NCI-H2081 treated with DMSO at 0.1 percent for 48 hours (cell line): ENCODE measurements at regions not wholly inside any gene's neighbourhood (a gene's known extent, or its start where the extent isn't known, plus 50 kb on each side); places are given as distances from the start of the nearest gene placed in this dataset.

Source experiments
- DNase-seq: peaks from one replicate; lab custom pipeline; 2025; lab: John Stamatoyannopoulos, UW

DNA sequence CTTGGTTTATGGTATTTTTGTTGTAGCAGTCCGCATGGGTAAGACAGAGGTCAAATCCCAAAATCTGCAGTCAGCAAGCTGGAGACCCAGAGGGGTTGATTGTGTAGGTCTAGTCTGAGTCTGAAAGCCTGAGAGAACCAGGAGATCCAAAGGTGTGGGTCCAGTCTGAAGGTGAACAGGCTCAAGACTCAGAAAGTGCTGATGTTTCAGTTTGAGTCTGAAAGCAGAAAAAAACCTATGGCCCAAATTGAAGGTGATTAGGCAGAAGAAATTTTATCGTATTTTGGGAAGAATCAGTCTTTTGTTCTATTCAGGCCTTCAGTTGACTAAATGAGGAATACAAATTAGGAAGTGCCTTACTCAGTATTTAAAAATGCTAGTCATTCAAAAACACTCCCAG is 807.8 kb upstream of the FOXG1 start:
- no peak for DNase-seq

DNA sequence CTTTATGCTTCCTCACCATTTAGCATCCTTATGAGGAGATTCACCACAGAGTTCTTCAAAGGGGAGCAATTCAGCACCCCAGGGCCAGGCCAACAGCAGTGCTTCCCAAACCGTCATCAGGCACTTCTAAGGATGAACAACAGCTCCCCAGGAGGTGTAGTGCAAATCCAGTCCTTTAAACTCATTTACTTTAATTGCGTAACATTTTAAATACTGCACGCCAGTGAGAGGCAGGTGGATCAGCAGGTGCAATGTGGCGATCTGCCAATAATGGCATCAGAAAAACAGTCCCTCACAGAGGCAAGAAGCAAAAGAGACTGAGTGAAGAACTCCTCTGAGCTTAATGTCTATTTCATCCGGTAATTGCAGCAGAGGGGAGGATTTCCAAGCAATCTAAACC is 770.9 kb upstream of the FOXG1 start:
- peak; percentile 91 for DNase-seq

DNA sequence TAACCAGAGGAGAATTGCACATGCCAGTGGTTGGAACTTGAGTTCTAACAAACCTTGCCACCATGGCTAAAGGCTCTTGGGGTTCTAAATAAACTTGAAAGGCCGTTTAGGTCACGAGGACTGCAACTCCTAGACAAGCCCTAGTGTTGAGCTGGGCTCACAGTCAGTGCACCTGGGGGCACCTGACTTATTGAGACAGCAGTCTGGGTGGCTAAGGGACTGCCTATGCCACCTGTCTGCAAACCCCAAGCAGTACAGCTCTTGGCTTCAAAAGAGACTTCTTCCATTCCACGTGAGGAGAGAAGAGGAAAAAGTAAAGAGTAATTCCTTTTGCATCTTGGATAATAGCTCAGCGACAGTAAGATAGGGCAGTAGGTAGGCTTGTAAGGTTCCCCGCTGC is 765.6 kb upstream of the FOXG1 start:
- no peak for DNase-seq

DNA sequence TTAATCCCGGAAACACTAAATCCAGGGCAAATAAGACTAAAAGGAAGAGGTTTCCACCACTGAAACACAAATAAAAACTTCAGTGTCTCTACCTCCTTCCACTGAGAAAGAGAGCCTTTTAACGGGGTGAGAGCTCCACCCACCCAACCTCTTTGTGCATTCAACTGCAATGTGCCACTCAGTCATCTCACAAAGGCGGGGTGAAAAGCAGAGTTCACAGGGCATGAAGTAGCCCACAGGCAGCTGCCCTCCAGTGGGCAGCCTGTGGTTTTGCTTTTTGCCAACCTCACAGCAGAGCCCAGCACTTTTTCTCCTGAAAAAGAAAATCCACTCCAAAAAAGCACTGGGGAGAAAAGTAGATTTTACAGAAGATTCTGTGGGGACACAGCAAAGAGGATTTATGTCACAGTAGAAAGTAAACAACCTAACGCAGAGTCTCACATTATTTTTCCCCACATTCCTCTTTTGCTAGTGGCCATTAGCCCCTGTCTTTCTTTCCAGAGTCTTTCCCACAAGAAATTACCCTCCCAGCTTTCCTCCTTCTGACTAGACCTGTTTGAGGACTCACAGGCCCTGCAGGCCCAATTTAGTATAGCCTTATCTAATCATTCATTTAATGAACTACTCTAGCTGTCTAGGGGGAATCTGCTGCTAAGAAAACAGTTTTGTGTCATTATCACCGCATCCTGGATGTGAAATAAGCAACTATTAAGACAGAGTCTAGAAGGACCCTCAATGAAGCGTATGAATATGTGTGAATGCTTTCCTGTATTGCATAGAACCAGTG is 753.8 kb upstream of the FOXG1 start:
- no peak for DNase-seq

DNA sequence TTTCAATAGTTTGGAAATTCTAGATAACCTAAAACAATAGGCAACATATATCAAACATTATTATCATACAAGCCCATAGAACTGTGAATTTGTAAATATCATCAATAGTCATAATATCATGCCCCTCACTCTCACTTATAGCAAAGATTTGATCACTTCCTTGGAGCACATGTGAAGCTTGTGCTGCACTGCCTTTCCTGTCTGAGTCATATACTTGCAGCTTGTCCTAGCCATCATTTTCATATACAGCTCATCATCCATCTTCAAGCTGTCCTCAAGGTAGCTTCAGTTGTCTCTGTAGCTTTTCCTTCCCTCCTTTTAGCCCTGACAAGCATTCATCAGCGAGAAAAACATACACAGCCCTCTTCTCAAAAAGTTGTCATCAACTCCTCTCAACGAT is 746.5 kb upstream of the FOXG1 start:
- DNase-seq = no peak

DNA sequence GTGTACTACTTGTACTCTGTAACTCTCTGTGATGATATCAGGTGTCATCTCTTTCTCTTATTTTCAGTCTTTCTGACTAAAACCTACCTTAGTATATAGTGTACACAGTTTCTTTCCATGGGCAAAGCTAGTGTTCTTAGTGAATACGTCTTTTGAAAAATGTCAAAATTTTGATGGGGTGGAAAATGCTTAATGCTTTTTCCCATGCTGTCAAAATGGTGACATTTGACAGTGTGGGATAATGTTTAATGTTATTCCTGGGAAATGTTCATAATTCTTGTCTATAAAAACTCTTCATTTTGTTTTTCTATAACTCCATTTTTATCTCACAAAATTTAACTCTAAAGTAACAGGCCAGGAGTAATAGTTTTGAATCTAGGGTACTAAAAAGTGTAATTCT is 742.7 kb upstream of the FOXG1 start:
- no peak for DNase-seq

DNA sequence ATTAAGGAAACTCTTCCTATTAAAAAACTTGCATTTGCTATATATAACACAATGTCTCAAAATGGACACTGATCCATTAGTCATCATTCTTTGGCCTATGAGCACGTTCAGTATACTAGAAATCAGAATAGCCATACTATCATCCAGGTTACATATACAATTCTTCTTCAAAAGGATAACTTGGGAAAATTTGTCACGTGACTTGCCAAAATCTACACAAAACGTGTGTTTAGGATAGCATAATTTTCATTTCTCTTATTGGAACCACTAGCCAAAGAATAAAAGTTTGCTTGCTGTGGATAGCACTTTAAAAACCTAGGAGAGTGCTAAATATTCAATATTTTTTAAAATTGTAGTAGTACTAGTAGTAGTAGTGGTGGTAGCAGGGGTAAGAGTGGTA is 714.3 kb upstream of the FOXG1 start:
- no peak for DNase-seq

DNA sequence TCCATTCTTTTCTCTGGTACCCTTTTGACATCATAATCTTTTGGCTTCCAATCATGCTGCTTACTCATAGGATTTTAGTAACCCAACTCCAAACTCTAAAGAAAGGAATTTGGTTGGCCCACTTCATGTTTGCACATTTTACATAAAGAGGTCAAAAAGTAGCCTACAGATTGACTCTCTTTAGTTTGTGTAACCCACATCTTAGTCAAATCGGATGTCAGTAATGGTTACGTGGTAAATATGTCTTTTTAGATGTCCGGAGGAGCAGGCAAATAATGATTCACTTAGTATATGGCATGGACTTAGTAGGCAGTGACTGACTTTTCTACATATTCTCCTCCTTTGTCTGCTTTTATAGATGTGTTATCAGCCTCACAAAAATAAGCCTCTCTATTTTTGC is 711.6 kb upstream of the FOXG1 start:
- no peak for DNase-seq

DNA sequence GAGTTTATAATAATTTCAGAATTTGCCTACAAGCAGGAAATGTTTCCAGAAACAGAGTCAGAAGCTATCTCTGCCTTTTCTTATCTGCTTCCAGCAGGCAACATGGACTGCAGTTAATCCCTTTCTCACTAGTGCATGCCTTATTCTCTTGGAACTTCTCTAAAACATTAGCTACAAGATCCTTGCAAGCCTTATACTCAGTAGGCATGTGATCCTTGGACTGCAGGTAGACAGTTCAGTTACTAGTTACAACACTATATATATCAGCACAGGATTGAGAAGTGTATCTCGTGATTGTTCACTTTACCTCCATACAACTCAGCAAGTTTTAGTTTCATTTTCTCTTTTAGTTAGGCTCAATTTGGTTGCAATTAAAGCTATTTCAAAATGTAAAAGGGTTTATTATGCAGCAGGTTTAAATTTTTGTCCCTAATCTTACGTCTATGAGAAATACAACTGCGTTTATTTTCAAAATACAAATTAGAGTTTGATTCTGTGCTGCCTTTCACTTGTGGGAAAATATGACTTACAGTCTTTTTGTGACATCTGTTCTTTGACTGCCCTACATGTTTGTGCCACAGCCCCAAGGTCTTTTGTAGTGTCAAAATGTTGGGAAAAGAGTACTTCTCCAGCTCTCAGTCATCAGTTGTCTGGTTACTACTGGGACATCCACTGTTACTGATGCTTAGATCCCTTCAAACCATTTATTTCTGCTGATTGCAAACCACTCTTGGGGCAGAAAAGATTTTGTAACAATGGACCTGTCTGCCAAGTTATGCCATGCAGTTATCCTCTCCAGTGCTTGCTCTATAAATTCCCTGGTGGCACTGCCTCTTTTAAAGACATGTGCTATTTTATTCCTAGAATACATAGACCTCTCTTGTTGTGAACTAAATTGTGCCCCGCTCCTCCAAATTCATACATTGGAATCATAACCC is 709.0 kb upstream of the FOXG1 start:
- DNase-seq = no peak

DNA sequence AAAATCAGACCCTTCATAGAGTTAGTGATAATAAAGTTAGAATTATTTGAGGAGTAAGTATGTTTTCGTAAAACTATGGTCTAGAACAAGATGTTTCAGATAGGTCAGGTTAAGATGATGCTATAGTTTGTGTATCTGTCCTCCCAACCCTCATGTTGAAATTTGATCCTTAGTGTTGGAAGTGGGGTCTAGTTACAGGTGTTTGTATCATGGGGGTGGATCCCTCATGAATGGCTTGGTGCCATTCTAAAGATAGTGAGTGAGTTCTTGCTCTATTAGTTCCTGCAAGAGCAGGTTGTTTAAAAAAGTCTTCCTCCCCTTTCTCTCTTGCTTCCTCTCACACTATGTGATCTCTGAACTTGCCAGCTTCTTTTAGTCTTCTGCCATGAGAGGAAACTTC is 707.3 kb upstream of the FOXG1 start:
- DNase-seq = no peak

DNA sequence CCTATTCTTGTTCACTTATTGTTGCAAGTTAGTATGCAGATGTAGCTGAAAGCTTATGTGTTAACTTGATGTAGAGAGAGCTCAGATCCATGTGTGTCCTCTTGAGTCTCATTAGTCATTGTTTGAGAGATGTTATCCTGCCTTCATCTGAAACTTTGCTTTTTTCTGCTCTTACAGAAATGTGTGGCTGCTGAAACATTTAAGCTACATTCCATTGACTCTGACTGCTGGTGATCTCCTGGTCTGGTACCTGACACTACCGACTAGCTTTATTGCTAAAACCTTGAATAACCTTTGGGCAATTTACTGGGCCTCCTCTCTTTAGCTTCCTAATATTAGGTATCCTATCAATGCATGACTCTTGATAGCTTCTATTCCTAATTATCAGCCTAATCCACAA is 705.6 kb upstream of the FOXG1 start:
- DNase-seq = no peak

DNA sequence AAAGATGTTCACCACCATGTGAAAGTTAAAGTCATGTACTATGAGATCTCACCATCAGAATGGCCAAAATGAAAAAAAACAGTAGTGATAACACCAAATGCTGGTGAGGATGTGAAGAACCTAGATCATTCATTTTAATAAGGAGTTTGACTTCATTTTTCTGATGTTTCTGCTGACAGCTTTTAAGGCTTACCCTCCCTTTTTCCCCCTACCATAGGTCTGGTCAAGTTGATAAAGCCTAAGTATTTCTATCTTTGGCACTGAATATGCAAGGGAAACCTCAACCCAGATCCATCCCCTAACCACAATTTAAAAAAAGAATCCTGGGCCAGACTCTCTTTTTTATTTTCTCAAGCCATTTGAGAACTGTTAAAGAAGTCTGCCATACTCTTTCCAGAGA is 689.6 kb upstream of the FOXG1 start:
- no peak for DNase-seq

DNA sequence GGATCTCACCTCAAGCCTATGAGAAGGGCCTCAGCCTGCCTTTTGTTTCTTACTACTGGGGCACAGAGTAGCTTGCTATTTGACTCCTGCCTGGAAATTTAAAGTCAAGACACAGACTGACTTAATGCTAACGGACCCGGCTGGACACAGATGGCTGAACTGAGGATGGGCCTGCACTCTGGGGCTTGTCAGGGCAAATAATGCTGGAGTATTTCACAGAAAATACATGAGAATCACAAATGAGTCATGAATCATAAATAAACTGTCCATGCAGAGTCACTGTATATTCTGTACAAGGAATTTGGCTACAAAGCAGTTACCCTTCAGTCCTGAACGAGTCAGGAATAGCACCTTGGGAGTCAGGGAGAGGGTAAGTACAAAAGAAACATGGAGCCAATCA is 683.2 kb upstream of the FOXG1 start:
- no peak for DNase-seq

DNA sequence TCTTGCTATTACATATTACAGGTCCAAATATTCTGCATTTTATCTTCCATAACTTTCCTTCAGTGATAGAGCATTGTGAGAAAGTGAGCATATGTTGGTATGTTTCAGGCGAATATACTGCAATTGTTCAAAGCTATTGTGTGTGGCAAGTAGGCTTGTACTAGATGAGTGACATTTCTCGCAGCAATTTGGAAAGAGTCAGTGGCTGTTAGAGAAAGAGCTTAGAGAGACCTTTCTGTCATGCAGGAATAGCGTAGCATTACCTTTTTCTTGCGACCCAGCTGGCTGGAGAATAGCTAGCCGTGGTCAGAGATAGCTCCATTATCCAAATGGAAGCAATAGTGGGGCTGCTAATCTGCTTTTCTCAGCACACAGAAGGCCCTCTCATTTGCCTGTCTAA is 678.5 kb upstream of the FOXG1 start:
- DNase-seq = no peak

DNA sequence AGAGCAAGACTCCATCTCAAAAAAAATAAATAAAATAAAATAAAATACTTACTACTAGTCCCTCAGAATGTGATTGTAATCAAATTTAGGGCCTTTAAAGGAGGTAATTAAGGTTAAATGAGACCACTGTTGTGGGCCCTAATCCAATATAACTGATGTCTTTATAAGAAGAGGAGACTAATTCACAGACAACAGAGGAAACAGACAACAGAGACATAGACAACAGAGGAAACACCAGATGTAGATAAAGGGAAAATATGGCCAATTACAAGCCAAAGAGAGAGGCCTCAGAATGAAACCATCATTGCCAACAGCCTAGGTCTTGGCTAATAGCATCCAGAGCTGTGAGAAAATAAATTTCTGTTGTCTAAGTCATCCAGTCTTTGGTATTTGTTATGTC is 669.0 kb upstream of the FOXG1 start:
- no peak for DNase-seq

DNA sequence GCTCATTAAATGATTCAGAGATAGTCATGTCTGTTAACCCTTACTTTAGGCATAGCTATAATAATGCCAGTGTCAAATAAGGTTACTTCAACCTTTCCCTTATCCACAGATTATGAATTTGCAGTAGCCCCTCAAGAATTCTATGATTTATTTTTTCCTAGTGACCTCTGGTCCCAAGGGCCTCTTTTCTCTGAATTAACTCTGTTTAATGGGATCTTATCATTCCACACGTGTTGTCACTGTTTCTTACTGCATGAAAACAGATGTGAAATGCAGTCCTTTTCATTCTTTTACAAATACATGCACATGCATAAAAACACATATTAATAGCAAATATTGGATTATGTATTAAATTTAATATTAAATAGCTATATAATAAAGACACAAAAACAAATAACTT is 667.7 kb upstream of the FOXG1 start:
- no peak for DNase-seq

DNA sequence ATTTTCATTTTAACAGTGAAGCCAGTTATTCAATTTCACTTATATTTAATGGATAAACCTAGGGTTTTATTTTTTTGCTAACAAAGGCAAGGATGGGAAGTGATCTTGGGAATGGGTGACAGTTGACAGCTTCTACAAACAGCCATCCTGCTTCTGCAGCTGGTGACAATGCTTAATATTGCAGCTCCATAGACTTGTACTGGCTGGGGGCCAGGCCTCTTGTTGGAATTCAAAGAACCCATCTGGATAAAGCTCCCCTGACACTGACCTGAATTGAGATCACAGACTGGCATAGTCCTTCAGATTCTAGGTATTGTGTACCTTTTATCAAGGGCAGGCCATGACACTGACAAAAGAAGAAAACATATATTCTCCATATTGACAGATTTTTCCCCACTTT is 664.6 kb upstream of the FOXG1 start:
- no peak for DNase-seq

DNA sequence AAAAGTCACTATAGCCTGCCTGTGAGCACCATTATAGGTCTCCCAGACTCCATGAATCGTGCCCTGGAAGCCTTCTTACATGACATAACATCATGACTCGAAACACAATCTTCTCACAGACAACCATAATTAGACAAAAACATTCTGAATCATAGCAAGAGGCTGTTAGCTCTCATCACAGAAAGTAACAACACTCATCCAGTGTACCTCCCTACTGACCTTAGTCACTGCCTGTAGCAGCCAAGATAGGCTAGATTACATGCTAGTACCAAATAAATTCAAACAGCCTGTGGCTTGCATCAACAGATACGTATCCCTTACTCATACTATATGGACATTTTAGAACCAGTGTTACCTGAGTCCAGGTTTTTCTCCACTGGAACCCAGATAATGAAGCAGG is 663.8 kb upstream of the FOXG1 start:
- DNase-seq = no peak

DNA sequence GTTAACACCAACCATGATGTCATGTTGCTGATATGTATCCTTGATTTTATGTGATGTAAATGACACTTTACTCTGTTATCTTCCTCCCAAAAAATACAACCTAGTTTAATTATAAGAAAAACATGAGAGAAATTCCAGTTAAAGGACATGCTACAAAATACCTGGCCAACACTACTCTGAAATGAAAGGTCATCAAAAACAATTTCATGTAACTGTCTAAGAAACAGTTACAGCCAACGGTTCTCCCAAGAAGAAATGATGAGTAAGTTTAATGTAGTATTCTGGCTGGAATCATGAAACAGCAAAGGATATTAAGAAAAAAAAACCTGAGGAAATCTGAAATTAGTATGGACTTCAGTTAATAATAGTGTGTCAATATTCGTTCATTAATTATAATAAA is 653.3 kb upstream of the FOXG1 start:
- DNase-seq = no peak

DNA sequence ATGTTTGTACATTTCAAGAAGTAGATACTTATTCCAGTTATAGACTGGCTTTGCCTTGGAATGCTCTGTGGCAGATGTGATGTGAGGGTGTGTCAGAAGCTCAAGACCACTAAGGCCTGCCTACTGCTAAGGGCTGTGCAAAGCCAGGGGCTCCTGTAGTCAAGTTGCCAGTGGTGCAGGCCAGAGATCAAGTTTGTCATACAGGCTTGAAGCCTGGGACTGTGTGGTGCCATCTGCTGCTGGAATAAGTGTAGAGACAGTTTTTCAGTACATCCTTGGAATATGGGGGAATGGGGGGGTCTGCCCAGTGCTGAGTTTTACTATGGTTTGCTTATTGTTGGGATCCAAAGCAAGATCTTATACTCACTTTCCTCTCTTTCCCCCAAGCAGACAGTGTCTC is 649.9 kb upstream of the FOXG1 start:
- DNase-seq = no peak

DNA sequence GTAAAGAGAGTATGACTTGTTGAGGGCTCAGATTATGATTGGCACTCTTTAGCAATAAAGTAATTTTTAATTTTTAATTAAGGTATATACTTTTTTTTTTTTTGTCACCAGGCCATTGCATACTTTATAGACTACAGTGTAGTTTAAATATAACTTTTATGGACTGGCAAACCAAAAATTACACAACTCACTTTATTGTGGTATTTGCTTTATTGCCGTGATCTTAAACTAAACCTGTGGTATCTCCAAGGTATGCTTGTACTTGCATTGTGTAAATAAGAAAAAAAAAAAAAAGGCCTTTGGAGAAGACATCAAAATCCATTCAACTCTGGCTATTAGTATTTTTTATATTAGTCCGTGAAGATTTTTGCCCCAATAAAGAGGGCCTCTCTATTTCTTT is 646.7 kb upstream of the FOXG1 start:
- DNase-seq = no peak

DNA sequence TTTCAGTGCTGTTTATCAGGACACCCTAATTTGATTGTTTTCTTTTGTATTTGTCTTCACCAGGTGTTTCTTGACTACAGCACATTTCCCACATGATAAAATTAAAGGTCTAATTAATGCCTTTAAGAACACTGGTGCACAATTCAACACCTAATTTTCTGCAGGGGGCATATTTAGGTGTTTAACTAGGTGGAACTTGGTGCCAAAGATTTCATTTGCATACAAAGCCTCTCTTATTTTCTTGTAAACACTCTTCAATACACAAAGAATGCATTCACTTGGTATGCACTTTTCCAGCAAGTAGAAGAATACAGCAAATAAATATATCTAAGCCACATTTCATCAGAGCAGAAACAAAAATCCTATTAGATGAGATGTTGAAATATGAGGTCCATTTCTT is 646.2 kb upstream of the FOXG1 start:
- no peak for DNase-seq

DNA sequence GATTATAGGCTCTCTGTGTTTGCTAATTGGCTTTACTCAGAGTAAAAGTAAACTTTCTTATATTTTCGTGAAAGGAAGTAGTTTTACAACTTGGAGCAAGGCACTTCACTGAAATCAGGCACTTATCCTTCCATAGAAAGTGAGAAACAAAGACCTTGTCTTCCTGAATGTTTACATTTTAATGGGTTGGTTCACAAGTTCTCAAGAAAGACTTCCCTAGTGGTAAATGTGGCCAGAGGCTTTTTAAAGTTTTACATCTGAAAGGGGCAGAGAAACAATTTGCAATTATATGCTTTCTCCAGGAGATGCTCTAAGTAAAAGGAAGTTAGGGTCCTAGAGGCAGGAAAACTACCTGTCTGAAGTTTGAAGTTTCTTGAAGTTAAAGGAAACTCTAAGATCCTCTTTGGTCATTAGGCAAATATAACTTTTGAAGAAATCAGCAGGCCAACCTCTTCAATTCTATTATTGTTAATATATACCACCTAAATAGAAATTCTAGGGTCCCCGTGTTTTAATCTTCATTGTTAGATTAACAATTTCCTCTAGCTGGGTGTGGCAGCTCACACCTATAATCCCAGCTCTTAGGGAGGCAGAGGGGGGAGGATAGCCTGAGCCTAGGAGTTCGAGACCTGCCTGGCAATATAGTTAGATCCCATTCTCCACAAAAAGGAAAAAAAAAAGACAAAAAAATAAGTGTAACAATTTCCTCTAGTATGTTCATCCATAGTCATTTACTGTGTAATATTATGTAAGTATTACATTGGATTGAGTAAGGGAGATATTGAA is 644.9 kb upstream of the FOXG1 start:
- DNase-seq = no peak
